ENCODE measurements at regions not wholly inside any gene's neighbourhood (a gene's known extent, or its start where the extent isn't known, plus 50 kb on each side); places are given as distances from the start of the nearest gene placed in this dataset.

GRCh38 chr4:62429297-62429696 is 1229.2 kb downstream of the ADGRL3 start:
- TF ChIP-seq CTCF (IDR thresholded peaks at IDR 0.05) = no peak
- no peak for TF ChIP-seq POLR2AphosphoS5 (IDR thresholded peaks at IDR 0.05)
- TF ChIP-seq EP300 (IDR thresholded peaks at IDR 0.05; ENCODE audit: low read depth) = no peak
- TF ChIP-seq POLR2A (IDR thresholded peaks at IDR 0.05) = no peak
- H3K4me3 ChIP-seq = no peak overlapping the region
- no peak overlapping the region for H3K27ac ChIP-seq
- in situ Hi-C loops (cut with MboI; ENCODE audit: low pct_ligation_motif_present in 1 of 4, low pct_unique_long_range_greater_than_20kb in 1 of 4, low sequenced_read_pairs in 3 of 4) (no loop called here), intact Hi-C loops (cut with DNase I; ENCODE audit: low total_unique reads) (no loop called here)
- no peaks in the 10 kb centered on the region for H3K4me1 ChIP-seq
- no peaks in the 10 kb centered on the region for H3K27me3 ChIP-seq
- H3K9me3 ChIP-seq = no peaks in the 10 kb centered on the region
- 79 to 87% methylated on average over 1 to 5 of the region's 5 CpGs for WGBS, 2 donors (ENCODE audit: low coverage in 1 of 2)
- no peaks in the 10 kb centered on the region for H3K36me3 ChIP-seq
- no peak for DNase-seq

- H3K4me1 ChIP-seq = no peaks in the 10 kb centered on the region
- no peaks in the 10 kb centered on the region for H3K27me3 ChIP-seq
- no peaks in the 10 kb centered on the region for H3K9me3 ChIP-seq
- no peak overlapping the region for H3K27ac ChIP-seq
- no peak overlapping the region for H3K4me3 ChIP-seq
- intact Hi-C loops (cut with DNase I; ENCODE audit: low total_unique reads) = no loop called here
- DNase-seq = no peak
- in situ Hi-C loops (cut with MboI; ENCODE audit: low pct_ligation_motif_present in 1 of 4, low pct_unique_long_range_greater_than_20kb in 1 of 4, low sequenced_read_pairs in 3 of 4) = no loop called here
- WGBS, 2 donors (ENCODE audit: low coverage in 1 of 2) = 78 to 79% methylated on average over 1 of the region's 1 CpG
- no peaks in the 10 kb centered on the region for H3K36me3 ChIP-seq
- TF ChIP-seq POLR2AphosphoS5 (IDR thresholded peaks at IDR 0.05) (no peak), POLR2A (IDR thresholded peaks at IDR 0.05) (no peak), CTCF (IDR thresholded peaks at IDR 0.05) (no peak)
These were observed 1215.1 kb downstream of the ADGRL3 start for GRCh38 chr4:62415256-62415655.

- in situ Hi-C loops (cut with MboI; ENCODE audit: low pct_ligation_motif_present in 1 of 4, low pct_unique_long_range_greater_than_20kb in 1 of 4, low sequenced_read_pairs in 3 of 4) (no loop called here), intact Hi-C loops (cut with DNase I; ENCODE audit: low total_unique reads) (no loop called here)
- H3K27ac ChIP-seq = no peak overlapping the region
- no peak for DNase-seq
- H3K4me1 ChIP-seq = no peaks in the 10 kb centered on the region
- H3K27me3 ChIP-seq = no peaks in the 10 kb centered on the region
- TF ChIP-seq EP300 (IDR thresholded peaks at IDR 0.05; ENCODE audit: low read depth) (no peak), POLR2A (IDR thresholded peaks at IDR 0.05) (no peak), CTCF (IDR thresholded peaks at IDR 0.05) (no peak), POLR2AphosphoS5 (IDR thresholded peaks at IDR 0.05) (no peak)
- no peaks in the 10 kb centered on the region for H3K36me3 ChIP-seq
- no peaks in the 10 kb centered on the region for H3K9me3 ChIP-seq
- no peak overlapping the region for H3K4me3 ChIP-seq
These were observed 1214.4 kb downstream of the ADGRL3 start for GRCh38 chr4:62414563-62414962.

- intact Hi-C loops (cut with DNase I; ENCODE audit: low total_unique reads) = no loop called here
- 61 to 71% methylated on average over 2 to 3 of the region's 3 CpGs for WGBS, 2 donors (ENCODE audit: low coverage in 1 of 2)
- in situ Hi-C loops (cut with MboI; ENCODE audit: low pct_ligation_motif_present in 1 of 4, low pct_unique_long_range_greater_than_20kb in 1 of 4, low sequenced_read_pairs in 3 of 4) = no loop called here
- no peak for TF ChIP-seq POLR2AphosphoS5 (IDR thresholded peaks at IDR 0.05)
- TF ChIP-seq POLR2A (IDR thresholded peaks at IDR 0.05) = no peak
- Histone ChIP-seq H3K27ac (no peak overlapping the region), H3K9me3 (no peaks in the 10 kb centered on the region), H3K4me3 (no peak overlapping the region), H3K4me1 (no peaks in the 10 kb centered on the region), H3K36me3 (no peaks in the 10 kb centered on the region), H3K27me3 (no peaks in the 10 kb centered on the region)
- no peak for DNase-seq
These were observed 1210.4 kb downstream of the ADGRL3 start for GRCh38 chr4:62410371-62411003.

- DNase-seq = no peak
- no peaks in the 10 kb centered on the region for H3K9me3 ChIP-seq
- H3K36me3 ChIP-seq = no peaks in the 10 kb centered on the region
- no peak for TF ChIP-seq POLR2A (IDR thresholded peaks at IDR 0.05)
- intact Hi-C loops (cut with DNase I; ENCODE audit: low total_unique reads) (no loop called here), in situ Hi-C loops (cut with MboI; ENCODE audit: low pct_ligation_motif_present in 1 of 4, low pct_unique_long_range_greater_than_20kb in 1 of 4, low sequenced_read_pairs in 3 of 4) (no loop called here)
- H3K27ac ChIP-seq = no peak overlapping the region
- H3K4me3 ChIP-seq = no peak overlapping the region
- H3K27me3 ChIP-seq = no peaks in the 10 kb centered on the region
- no peaks in the 10 kb centered on the region for H3K4me1 ChIP-seq
These were observed 1208.3 kb downstream of the ADGRL3 start for GRCh38 chr4:62408454-62408853.
